ENCODE measurements at regions not wholly inside any gene's neighbourhood (a gene's known extent, or its start where the extent isn't known, plus 50 kb on each side); places are given as distances from the start of the nearest gene placed in this dataset.

- intact Hi-C loops (cut with DNase I), result no loop called here
- Histone ChIP-seq H3K27ac (replicated peaks in 1 of 4) (no peak overlapping the region), H3K4me3 (no peak overlapping the region), H3K36me3 (no peaks in the 10 kb centered on the region), H3K27me3 (no peaks in the 10 kb centered on the region), H3K4me1 (no peaks in the 10 kb centered on the region), H3K9me3 (no peaks in the 10 kb centered on the region)
- DNase-seq (ENCODE audit: extremely low spot score), result no peak
- no peak for TF ChIP-seq POLR2AphosphoS5 (IDR thresholded peaks at IDR 0.05)
- no peak for TF ChIP-seq CTCF (IDR thresholded peaks at IDR 0.05)
- TF ChIP-seq POLR2A (IDR thresholded peaks at IDR 0.05; ENCODE audit: low read depth), result no peak
- no peak for TF ChIP-seq EP300 (IDR thresholded peaks at IDR 0.05)
- WGBS, result 76% methylated on average over 3 of the region's 3 CpGs
Observed at GRCh38 chr4:181538431-181538830, 704.8 kb upstream of the TENM3 start.

GRCh38 chr4:181541396-181541795 is 701.8 kb upstream of the TENM3 start:
- Histone ChIP-seq H3K9me3 (no peaks in the 10 kb centered on the region), H3K4me1 (no peaks in the 10 kb centered on the region), H3K36me3 (no peaks in the 10 kb centered on the region), H3K27me3 (no peaks in the 10 kb centered on the region), H3K4me3 (no peak overlapping the region), H3K27ac (replicated peaks in 1 of 4) (no peak overlapping the region)
- TF ChIP-seq EP300 (IDR thresholded peaks at IDR 0.05) (no peak), POLR2A (IDR thresholded peaks at IDR 0.05; ENCODE audit: low read depth) (no peak), POLR2AphosphoS5 (IDR thresholded peaks at IDR 0.05) (no peak), CTCF (IDR thresholded peaks at IDR 0.05) (no peak)
- intact Hi-C loops (cut with DNase I), result no loop called here
- no peak for DNase-seq (ENCODE audit: extremely low spot score)
- 71% methylated on average over 2 of the region's 2 CpGs for WGBS

GRCh38 chr4:181548873-181549575 is 694.2 kb upstream of the TENM3 start:
- DNase-seq (ENCODE audit: extremely low spot score), result no peak
- Histone ChIP-seq H3K36me3 (no peaks in the 10 kb centered on the region), H3K27ac (replicated peaks in 1 of 4) (no peak overlapping the region), H3K4me3 (no peak overlapping the region), H3K9me3 (no peaks in the 10 kb centered on the region), H3K27me3 (no peaks in the 10 kb centered on the region), H3K4me1 (no peaks in the 10 kb centered on the region)
- TF ChIP-seq POLR2AphosphoS5 (IDR thresholded peaks at IDR 0.05), result no peak
- no peak for TF ChIP-seq EP300 (IDR thresholded peaks at IDR 0.05)
- TF ChIP-seq POLR2A (IDR thresholded peaks at IDR 0.05; ENCODE audit: low read depth), result no peak
- 75% methylated on average over 9 of the region's 9 CpGs for whole genome bisulfite sequencing
- intact Hi-C loops (cut with DNase I), result no loop called here

GRCh38 chr4:181549576-181550188 is 693.5 kb upstream of the TENM3 start:
- TF ChIP-seq POLR2A (IDR thresholded peaks at IDR 0.05; ENCODE audit: low read depth) (no peak), CTCF (IDR thresholded peaks at IDR 0.05) (no peak), POLR2AphosphoS5 (IDR thresholded peaks at IDR 0.05) (no peak), EP300 (IDR thresholded peaks at IDR 0.05) (no peak)
- WGBS, result 74% methylated on average over 3 of the region's 3 CpGs

GRCh38 chr4:181550381-181550780 is 692.8 kb upstream of the TENM3 start:
- no peak for DNase-seq (ENCODE audit: extremely low spot score)
- Histone ChIP-seq H3K9me3 (no peaks in the 10 kb centered on the region), H3K4me3 (no peak overlapping the region), H3K27ac (replicated peaks in 1 of 4) (no peak overlapping the region), H3K36me3 (no peaks in the 10 kb centered on the region), H3K4me1 (no peaks in the 10 kb centered on the region), H3K27me3 (no peaks in the 10 kb centered on the region)
- intact Hi-C loops (cut with DNase I), result no loop called here
- TF ChIP-seq CTCF (IDR thresholded peaks at IDR 0.05) (no peak), POLR2A (IDR thresholded peaks at IDR 0.05; ENCODE audit: low read depth) (no peak), POLR2AphosphoS5 (IDR thresholded peaks at IDR 0.05) (no peak), EP300 (IDR thresholded peaks at IDR 0.05) (no peak)
- 88% methylated on average over 1 of the region's 1 CpG for WGBS

More at GRCh38 chr4:181549576-181550188, 693.5 kb upstream of the TENM3 start:
- DNase-seq (ENCODE audit: extremely low spot score), result no peak
- intact Hi-C loops (cut with DNase I), result no loop called here
- Histone ChIP-seq H3K9me3 (no peaks in the 10 kb centered on the region), H3K27ac (replicated peaks in 1 of 4) (no peak overlapping the region), H3K36me3 (no peaks in the 10 kb centered on the region), H3K27me3 (no peaks in the 10 kb centered on the region), H3K4me1 (no peaks in the 10 kb centered on the region), H3K4me3 (no peak overlapping the region)

Measured in esophagus muscularis mucosa (tissue), 4 donors.